Stimulated activated CD8-positive, alpha-beta memory T cell treated with anti-CD3 and anti-CD28 coated beads, Interleukin-4, amount 100 ng/mL, for 48 hours (primary cell): ENCODE measurements at regions not wholly inside any gene's neighbourhood (a gene's known extent, or its start where the extent isn't known, plus 50 kb on each side); places are given as distances from the start of the nearest gene placed in this dataset.

ENCODE experiments used
- DNase-seq: peaks from one replicate; pipeline ENCODE4 v3.0.0-alpha.2; 2020

- no peak for DNase-seq
These were observed 117.1 kb upstream of the FBXL4 start for GRCh38 chr6:99064834-99065233.

GRCh38 chr6:99036672-99037071 is 88.9 kb upstream of the FBXL4 start:
- DNase-seq = no peak

GRCh38 chr6:99032396-99032795 is 84.7 kb upstream of the FBXL4 start:
- no peak for DNase-seq

- no peak for DNase-seq
These were observed 84.2 kb upstream of the FBXL4 start for GRCh38 chr6:99031957-99032356.

GRCh38 chr6:99030915-99031314 is 83.2 kb upstream of the FBXL4 start:
- no peak for DNase-seq

- no peak for DNase-seq
These were observed 78.4 kb upstream of the FBXL4 start for GRCh38 chr6:99026135-99026534.

- DNase-seq = no peak
These were observed 76.3 kb upstream of the FBXL4 start for GRCh38 chr6:99024089-99024488.

- DNase-seq = no peak
These were observed 74.4 kb upstream of the FBXL4 start for GRCh38 chr6:99022039-99022609.

GRCh38 chr6:99019381-99019780 is 71.6 kb upstream of the FBXL4 start:
- no peak for DNase-seq

- no peak for DNase-seq
These were observed 69.4 kb upstream of the FBXL4 start for GRCh38 chr6:99017150-99017549.

- no peak for DNase-seq
These were observed 68.6 kb upstream of the FBXL4 start for GRCh38 chr6:99016355-99016754.

GRCh38 chr6:99014061-99014460 is 66.3 kb upstream of the FBXL4 start:
- no peak for DNase-seq

GRCh38 chr6:99013661-99014060 is 65.9 kb upstream of the FBXL4 start:
- DNase-seq = no peak

- DNase-seq = no peak
These were observed 65.4 kb upstream of the FBXL4 start for GRCh38 chr6:99013145-99013544.

- DNase-seq = no peak
These were observed 63.4 kb upstream of the FBXL4 start for GRCh38 chr6:99011151-99011550.

GRCh38 chr6:99002831-99003230 is 55.1 kb upstream of the FBXL4 start:
- DNase-seq = no peak

GRCh38 chr6:98998103-98998502 is 50.4 kb upstream of the FBXL4 start:
- no peak for DNase-seq
